Left ventricle myocardium inferior (tissue), 1 donor: ENCODE measurements at regions not wholly inside any gene's neighbourhood (a gene's known extent, or its start where the extent isn't known, plus 50 kb on each side); places are given as distances from the start of the nearest gene placed in this dataset.
"Not testable (repeated sequence)": the region's sequence is repeated elsewhere in the genome, so short reads cannot be mapped to it uniquely, and the experiment has no call there.

Experiments used
- DNase-seq: peaks from one replicate; pipeline ENCODE4 v3.0.0-alpha.2; 2020
- H3K27ac ChIP-seq: fragments of 200-600 bp; replicated peaks from 2 replicates; pipeline ENCODE4 v1.8.0; 2021
- H3K27me3 ChIP-seq: fragments of 200-600 bp; 2 replicates; pipeline ENCODE4 v1.8.0; 2021; ENCODE audit warnings: low read depth
- H3K36me3 ChIP-seq: fragments of 200-600 bp; 2 replicates; pipeline ENCODE4 v1.8.0; 2021
- H3K4me1 ChIP-seq: fragments of 200-600 bp; 2 replicates; pipeline ENCODE4 v1.8.0; 2021
- H3K4me3 ChIP-seq: fragments of 200-600 bp; 2 replicates; pipeline ENCODE4 v1.8.0; 2021; ENCODE audit warnings: mild to moderate bottlenecking, moderate library complexity
- H3K9me3 ChIP-seq: fragments of 200-600 bp; replicated peaks from 2 replicates; pipeline ENCODE4 v1.8.0; 2021
- intact Hi-C: fragments of 100-400 bp; cut with micrococcal nuclease; formaldehyde crosslinking; loops from one replicate; pipeline ENCODE4 v1.11.0; 2022
- TF ChIP-seq, protein P1 (sequence below): fragments of 200-600 bp; IDR thresholded peaks from 2 replicates; pipeline ENCODE4 v1.8.0; 2021; ENCODE audit warnings: antibody characterized with exemption, mild to moderate bottlenecking, borderline replicate concordance
- donor health status: DM: no; HTN: yes; CAD: no; lungs with severe emphysema.

DNA sequence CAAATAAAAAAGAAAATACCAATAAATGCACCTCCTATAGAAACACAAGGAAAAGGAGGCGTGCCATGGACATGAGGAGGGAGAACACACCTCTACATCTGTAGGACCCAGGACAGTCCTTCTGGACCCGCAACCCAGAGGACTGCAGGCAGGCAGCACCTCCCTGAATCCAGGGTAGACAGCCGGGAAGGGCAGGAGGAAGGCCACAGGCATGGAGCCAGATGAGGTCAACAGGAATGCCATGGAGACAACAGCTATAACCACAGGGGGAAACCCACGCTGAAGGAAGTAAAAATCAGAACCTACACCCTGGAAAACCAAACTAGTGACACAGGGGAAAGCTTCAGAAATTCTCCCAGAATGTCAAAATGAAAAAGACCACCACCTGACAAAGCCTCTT, 248.8 kb upstream of the NSMCE3 start:
- Histone ChIP-seq H3K9me3 (peaks cover 10% of the 10 kb centered on the region), H3K27ac (no peak overlapping the region), H3K4me3 (no peak overlapping the region), H3K4me1 (no peaks in the 10 kb centered on the region), H3K36me3 (no peaks in the 10 kb centered on the region), H3K27me3 (no peaks in the 10 kb centered on the region)
- DNase-seq = peak; percentile 19
- intact Hi-C loops = no loop called here
- TF ChIP-seq, protein P1, sequence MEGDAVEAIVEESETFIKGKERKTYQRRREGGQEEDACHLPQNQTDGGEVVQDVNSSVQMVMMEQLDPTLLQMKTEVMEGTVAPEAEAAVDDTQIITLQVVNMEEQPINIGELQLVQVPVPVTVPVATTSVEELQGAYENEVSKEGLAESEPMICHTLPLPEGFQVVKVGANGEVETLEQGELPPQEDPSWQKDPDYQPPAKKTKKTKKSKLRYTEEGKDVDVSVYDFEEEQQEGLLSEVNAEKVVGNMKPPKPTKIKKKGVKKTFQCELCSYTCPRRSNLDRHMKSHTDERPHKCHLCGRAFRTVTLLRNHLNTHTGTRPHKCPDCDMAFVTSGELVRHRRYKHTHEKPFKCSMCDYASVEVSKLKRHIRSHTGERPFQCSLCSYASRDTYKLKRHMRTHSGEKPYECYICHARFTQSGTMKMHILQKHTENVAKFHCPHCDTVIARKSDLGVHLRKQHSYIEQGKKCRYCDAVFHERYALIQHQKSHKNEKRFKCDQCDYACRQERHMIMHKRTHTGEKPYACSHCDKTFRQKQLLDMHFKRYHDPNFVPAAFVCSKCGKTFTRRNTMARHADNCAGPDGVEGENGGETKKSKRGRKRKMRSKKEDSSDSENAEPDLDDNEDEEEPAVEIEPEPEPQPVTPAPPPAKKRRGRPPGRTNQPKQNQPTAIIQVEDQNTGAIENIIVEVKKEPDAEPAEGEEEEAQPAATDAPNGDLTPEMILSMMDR = no peak

DNA sequence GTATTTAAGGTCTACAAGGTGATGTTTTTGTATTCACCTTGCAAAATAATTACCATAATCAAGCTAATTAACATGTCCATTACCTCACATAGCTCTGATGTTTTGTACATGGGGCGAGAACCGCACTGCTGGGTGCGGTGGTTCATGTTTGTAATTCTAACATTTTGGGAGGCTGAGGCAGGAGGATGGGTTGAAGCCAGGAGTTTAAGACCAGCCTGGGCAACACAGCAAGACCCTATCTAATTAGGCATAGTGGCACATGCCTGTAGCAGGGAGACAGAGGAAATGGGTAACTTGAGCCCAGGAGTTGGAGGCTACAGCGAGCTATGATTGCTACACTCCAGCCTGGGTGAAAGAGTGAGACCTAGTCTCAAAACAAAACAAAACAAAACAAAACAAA, 248.2 kb upstream of the NSMCE3 start:
- Histone ChIP-seq H3K27me3 (no peaks in the 10 kb centered on the region), H3K27ac (no peak overlapping the region), H3K36me3 (no peaks in the 10 kb centered on the region), H3K9me3 (peaks cover 10% of the 10 kb centered on the region), H3K4me1 (no peaks in the 10 kb centered on the region), H3K4me3 (no peak overlapping the region)
- intact Hi-C loops = no loop called here
- no peak for DNase-seq
- TF ChIP-seq, protein P1 = no peak

DNA sequence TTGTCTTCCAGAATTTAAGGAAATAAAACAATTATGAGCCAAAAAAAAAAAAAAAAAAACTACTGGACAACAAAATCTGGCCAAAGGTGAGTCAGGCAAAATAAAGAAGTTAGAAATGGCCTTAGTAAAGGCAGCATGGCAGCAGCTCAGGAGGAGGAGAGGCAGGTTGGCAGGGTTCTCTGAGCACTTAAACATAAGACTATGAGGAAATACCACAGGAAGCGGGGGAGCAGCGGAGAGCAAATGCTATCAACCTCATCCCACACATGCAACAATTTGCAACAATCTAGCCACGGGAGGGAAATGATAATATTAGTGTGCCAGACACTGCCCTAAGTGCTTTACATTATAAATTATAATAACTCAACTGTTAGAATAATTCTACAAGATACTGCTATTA, 247.3 kb upstream of the NSMCE3 start:
- no peaks in the 10 kb centered on the region for H3K27me3 ChIP-seq
- peaks cover 10% of the 10 kb centered on the region for H3K9me3 ChIP-seq
- no peaks in the 10 kb centered on the region for H3K36me3 ChIP-seq
- H3K27ac ChIP-seq = no peak overlapping the region
- intact Hi-C loops = no loop called here
- DNase-seq = no peak
- TF ChIP-seq, protein P1 = no peak
- H3K4me3 ChIP-seq = no peak overlapping the region
- no peaks in the 10 kb centered on the region for H3K4me1 ChIP-seq

DNA sequence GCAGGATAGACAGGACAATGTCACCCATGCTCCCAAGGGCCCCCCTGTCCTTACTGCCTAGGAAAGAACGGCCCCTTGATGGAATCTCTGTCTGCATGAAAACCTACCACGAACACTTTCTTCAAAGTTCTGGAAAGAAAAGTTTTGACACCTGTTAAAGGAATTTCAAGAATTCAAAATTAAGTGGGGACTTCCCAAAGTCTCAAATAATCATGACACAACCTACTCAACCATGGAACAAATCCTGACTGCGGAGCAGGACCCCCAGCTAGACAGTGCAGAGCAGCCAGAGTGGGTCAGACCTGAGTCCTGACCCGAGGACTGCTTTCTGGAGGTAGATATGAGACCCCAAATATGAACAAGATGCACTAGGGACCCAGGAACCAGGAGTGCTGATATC, 245.3 kb upstream of the NSMCE3 start:
- TF ChIP-seq, protein P1 = no peak
- no peaks in the 10 kb centered on the region for H3K36me3 ChIP-seq
- intact Hi-C loops = no loop called here
- no peak for DNase-seq
- H3K4me3 ChIP-seq = no peak overlapping the region
- no peaks in the 10 kb centered on the region for H3K27me3 ChIP-seq
- peaks cover 25% of the 10 kb centered on the region for H3K9me3 ChIP-seq
- no peak overlapping the region for H3K27ac ChIP-seq
- H3K4me1 ChIP-seq = no peaks in the 10 kb centered on the region

DNA sequence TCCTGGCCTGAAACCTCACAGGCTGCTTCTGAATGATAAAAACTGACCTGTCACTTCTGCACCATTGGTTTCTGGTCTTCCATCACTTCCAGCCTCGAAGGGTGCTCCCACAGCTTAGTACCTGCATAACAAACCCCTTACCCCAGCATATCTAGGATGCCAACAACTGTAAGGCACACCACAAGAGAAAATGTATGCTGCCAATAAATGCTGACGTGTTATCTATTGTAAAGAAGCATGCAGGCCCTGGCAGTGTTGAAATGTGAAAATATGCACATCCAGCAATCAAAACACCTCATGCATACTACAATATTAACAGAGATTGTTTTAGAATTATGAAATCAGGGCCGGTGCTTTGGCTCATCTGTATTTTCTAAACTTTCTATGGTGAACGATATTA, 242.0 kb upstream of the NSMCE3 start:
- TF ChIP-seq, protein P1 = no peak
- Histone ChIP-seq H3K36me3 (no peaks in the 10 kb centered on the region), H3K4me1 (no peaks in the 10 kb centered on the region), H3K27me3 (no peaks in the 10 kb centered on the region), H3K9me3 (peaks cover 46% of the 10 kb centered on the region), H3K27ac (no peak overlapping the region), H3K4me3 (no peak overlapping the region)
- no peak for DNase-seq
- intact Hi-C loops = no loop called here

DNA sequence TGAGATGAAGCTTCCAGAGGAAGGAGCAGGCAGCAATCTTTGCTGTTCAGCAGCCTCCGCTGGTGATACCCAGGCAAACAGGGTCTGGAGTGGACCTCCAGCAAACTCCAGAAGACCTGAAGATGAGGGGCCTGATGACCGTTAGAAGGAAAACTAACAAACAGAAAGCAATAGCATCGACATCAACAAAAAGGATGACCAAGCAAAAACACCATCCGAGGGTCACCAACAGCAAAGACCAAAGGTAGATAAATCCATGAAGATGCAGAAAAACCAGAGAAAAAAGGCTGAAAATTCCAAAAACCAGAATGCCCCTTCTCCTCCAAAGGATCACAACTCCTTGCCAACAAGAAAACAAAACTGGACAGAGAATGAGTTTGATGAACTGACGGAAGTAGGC, 235.9 kb upstream of the NSMCE3 start:
- H3K27me3 ChIP-seq, DNase-seq, H3K4me3 ChIP-seq, H3K27ac ChIP-seq, intact Hi-C loops, H3K36me3 ChIP-seq, H3K4me1 ChIP-seq: not testable (repeated sequence)
- H3K9me3 ChIP-seq = peaks cover 40% of the 10 kb centered on the region
